Endodermal cell (in vitro differentiated cells): ENCODE measurements at regions not wholly inside any gene's neighbourhood (a gene's known extent, or its start where the extent isn't known, plus 50 kb on each side); places are given as distances from the start of the nearest gene placed in this dataset.

Experiments used
- DNase-seq: peaks from one replicate; pipeline ENCODE4 v3.0.0-alpha.2; 2017
- H3K27ac ChIP-seq: 2 replicates; pipeline ENCODE4 v1.5.1; 2013; ENCODE audit warnings: mild to moderate bottlenecking, low read depth, low read length, moderate library complexity
- H3K27me3 ChIP-seq: 2 replicates; pipeline ENCODE4 v1.6.1; 2013; ENCODE audit warnings: mild to moderate bottlenecking, low read length, moderate library complexity; ENCODE audit not compliant: insufficient read depth, control insufficient read depth, poor library complexity, severe bottlenecking
- H3K36me3 ChIP-seq: 2 replicates; pipeline ENCODE4 v1.7.0; 2013; ENCODE audit warnings: mild to moderate bottlenecking, low read length, moderate library complexity; ENCODE audit not compliant: control insufficient read depth, insufficient read depth
- H3K4me1 ChIP-seq: one replicate; pipeline ENCODE4 v1.7.0; 2013; ENCODE audit warnings: low read length; ENCODE audit not compliant: control insufficient read depth, insufficient read depth
- H3K4me3 ChIP-seq: 2 replicates; pipeline ENCODE4 v1.5.1; 2013; ENCODE audit warnings: mild to moderate bottlenecking, low read length, moderate library complexity
- H3K9ac ChIP-seq: 2 replicates; pipeline ENCODE4 v1.6.1; 2013; ENCODE audit warnings: mild to moderate bottlenecking, low read length, moderate library complexity; ENCODE audit not compliant: poor library complexity, severe bottlenecking; ENCODE audit errors: extremely low read depth
- H3K9me3 ChIP-seq: 2 replicates; pipeline ENCODE4 v1.6.1; 2013; ENCODE audit warnings: mild to moderate bottlenecking, low read length, moderate library complexity; ENCODE audit not compliant: control insufficient read depth
- H3K27ac Mint-ChIP-seq: 2 replicates; pipeline ENCODE4 v1.8.0; 2020; ENCODE audit warnings: mixed read lengths
- H3K27me3 Mint-ChIP-seq: 2 replicates; pipeline ENCODE4 v1.8.0; 2021; ENCODE audit warnings: mild to moderate bottlenecking, mixed read lengths; ENCODE audit not compliant: insufficient read depth
- H3K36me3 Mint-ChIP-seq: 2 replicates; pipeline ENCODE4 v1.8.0; 2020; ENCODE audit warnings: low read depth, mixed read lengths
- H3K4me1 Mint-ChIP-seq: 2 replicates; pipeline ENCODE4 v1.8.0; 2020; ENCODE audit warnings: mixed read lengths
- H3K4me3 Mint-ChIP-seq: 2 replicates; pipeline ENCODE4 v1.8.0; 2020; ENCODE audit warnings: mild to moderate bottlenecking, moderate library complexity, mixed read lengths
- H3K9me3 Mint-ChIP-seq: 2 replicates; pipeline ENCODE4 v1.8.0; 2020; ENCODE audit warnings: mild to moderate bottlenecking, mixed read lengths
- TF ChIP-seq, protein P1 (sequence below): fragments of 200-600 bp; sonication (generic); conservative IDR thresholded peaks from 2 replicates; pipeline ENCODE4 v1.5.0; 2021; ENCODE audit warnings: antibody characterized with exemption, mild to moderate bottlenecking

DNA sequence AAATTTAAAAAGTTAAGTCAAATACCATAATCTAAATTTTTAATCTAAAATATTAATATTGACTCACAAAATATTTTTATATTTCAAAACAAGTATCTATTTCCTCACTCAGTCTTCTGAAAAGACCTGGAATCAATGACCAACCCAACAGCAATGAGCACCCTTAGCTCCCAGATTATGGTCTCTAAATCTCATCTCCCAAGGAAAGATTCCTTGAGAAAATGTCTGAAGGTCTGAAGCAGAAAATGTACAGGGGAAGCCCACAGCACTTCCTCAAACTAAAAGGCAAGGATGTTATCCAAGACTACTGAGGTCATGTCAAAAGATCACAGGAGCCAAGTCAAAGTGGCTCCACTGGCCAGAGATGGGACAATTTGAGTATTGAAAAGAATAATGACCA is 51.0 kb upstream of the SLCO2A1 start:
- H3K36me3 Mint-ChIP-seq = no peaks in the 10 kb centered on the region
- no peaks in the 10 kb centered on the region for H3K36me3 ChIP-seq
- no peaks in the 10 kb centered on the region for H3K4me1 ChIP-seq
- no peak overlapping the region for H3K27ac ChIP-seq
- H3K9me3 ChIP-seq = peaks cover 18% of the 10 kb centered on the region
- H3K4me3 ChIP-seq = no peak overlapping the region
- H3K27ac Mint-ChIP-seq = no peak overlapping the region
- H3K4me3 Mint-ChIP-seq = no peak overlapping the region
- H3K4me1 Mint-ChIP-seq = no peaks in the 10 kb centered on the region
- DNase-seq = peak; percentile 26
- no peak overlapping the region for H3K9ac ChIP-seq
- TF ChIP-seq, protein P1, sequence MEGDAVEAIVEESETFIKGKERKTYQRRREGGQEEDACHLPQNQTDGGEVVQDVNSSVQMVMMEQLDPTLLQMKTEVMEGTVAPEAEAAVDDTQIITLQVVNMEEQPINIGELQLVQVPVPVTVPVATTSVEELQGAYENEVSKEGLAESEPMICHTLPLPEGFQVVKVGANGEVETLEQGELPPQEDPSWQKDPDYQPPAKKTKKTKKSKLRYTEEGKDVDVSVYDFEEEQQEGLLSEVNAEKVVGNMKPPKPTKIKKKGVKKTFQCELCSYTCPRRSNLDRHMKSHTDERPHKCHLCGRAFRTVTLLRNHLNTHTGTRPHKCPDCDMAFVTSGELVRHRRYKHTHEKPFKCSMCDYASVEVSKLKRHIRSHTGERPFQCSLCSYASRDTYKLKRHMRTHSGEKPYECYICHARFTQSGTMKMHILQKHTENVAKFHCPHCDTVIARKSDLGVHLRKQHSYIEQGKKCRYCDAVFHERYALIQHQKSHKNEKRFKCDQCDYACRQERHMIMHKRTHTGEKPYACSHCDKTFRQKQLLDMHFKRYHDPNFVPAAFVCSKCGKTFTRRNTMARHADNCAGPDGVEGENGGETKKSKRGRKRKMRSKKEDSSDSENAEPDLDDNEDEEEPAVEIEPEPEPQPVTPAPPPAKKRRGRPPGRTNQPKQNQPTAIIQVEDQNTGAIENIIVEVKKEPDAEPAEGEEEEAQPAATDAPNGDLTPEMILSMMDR = no peak
- peaks cover 2% of the 10 kb centered on the region for H3K27me3 Mint-ChIP-seq
- no peaks in the 10 kb centered on the region for H3K27me3 ChIP-seq
- peaks cover 13% of the 10 kb centered on the region for H3K9me3 Mint-ChIP-seq

DNA sequence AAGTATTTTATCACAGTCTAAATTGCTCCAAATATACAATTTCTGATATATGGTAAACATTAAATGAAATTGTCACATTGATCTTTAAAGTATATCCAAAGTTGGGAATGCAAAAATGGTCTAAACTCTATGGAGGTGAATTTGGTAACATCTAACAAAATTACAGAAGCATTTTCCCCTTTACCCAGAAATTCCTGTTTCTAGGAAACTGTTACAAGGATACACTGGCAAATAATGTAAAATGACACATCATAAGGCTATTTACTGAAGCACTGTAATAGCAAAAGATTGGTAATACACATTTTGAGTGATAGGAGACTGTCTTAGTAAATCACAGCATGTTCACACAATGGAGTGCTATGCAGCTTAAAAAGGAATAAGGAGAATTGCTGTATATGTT is 50.0 kb upstream of the SLCO2A1 start:
- no peaks in the 10 kb centered on the region for H3K36me3 ChIP-seq
- TF ChIP-seq, protein P1 = no peak
- H3K9ac ChIP-seq = no peak overlapping the region
- H3K4me3 ChIP-seq = no peak overlapping the region
- Mint-ChIP-seq H3K9me3 (peaks cover 13% of the 10 kb centered on the region), H3K4me3 (no peak overlapping the region), H3K27ac (no peak overlapping the region), H3K4me1 (no peaks in the 10 kb centered on the region), H3K27me3 (peaks cover 2% of the 10 kb centered on the region), H3K36me3 (no peaks in the 10 kb centered on the region)
- peaks cover 18% of the 10 kb centered on the region for H3K9me3 ChIP-seq
- no peaks in the 10 kb centered on the region for H3K4me1 ChIP-seq
- H3K27ac ChIP-seq = no peak overlapping the region
- H3K27me3 ChIP-seq = no peaks in the 10 kb centered on the region
- DNase-seq = no peak
